K562 (cell line): ENCODE measurements at regions not wholly inside any gene's neighbourhood (a gene's known extent, or its start where the extent isn't known, plus 50 kb on each side); places are given as distances from the start of the nearest gene placed in this dataset.

Source experiments
- ATAC-seq: fragments of 200-7000 bp; cut with Tn5 transposase; 3 replicates; pipeline ENCODE4 v1.9.1; 2020; ENCODE audit warnings: moderate library complexity
- BruUV-seq: library from RNA; stranded (reverse); fragments of 400-500 nt; replicated peaks from 2 replicates; lab custom pipeline; 2021; lab: Mats Ljungman, UMichigan
- CTCF ChIA-PET: fragments of 300-600 bp; formaldehyde crosslinking; extraction: SDS; loops from one replicate; lab custom pipeline; 2021; ENCODE audit warnings: low intra/inter-chr PET ratio; lab: Yijun Ruan, JAX
- POLR2A ChIA-PET: fragments of 300-600, 350-650 bp; sonication (Branson Sonifier 250); formaldehyde crosslinking; extraction: SDS; loops from one replicate; lab custom pipeline; 2021; ENCODE audit warnings: antibody characterized with exemption, inconsistent platforms; lab: Yijun Ruan, JAX
- DNase-seq, 4 experiments: peaks; one replicate each; pipeline versions ENCODE4 v3.0.0 to v3.0.0-alpha.2; 2011 to 2018; ENCODE audit warnings: low spot score in 3 of 4, mixed read lengths in 3 of 4; ENCODE audit errors: extremely low read depth in 1 of 4
- FAIRE-seq: peaks from 2 replicates; lab custom pipeline; 2011; peaks lifted over from hg19 to GRCh38; lab: Jason Lieb, UNC
- H2AFZ ChIP-seq: 2 replicates; pipeline ENCODE4 v1.6.0; 2011; ENCODE audit warnings: low read depth, low read length, control low read depth, inconsistent platforms
- H3K27ac ChIP-seq: fragments of 200-600 bp; 3 replicates; pipeline ENCODE4 v1.8.0; 2011; ENCODE audit warnings: low read depth, mild to moderate bottlenecking, control low read depth, inconsistent platforms, low read length, moderate library complexity, mixed read lengths; ENCODE audit errors: extremely low read depth
- H3K27me3 ChIP-seq, 2 experiments: fragments of 300-600 bp in 1 of 2; 2 replicates in 1 of 2; 3 replicates in 1 of 2; pipeline versions ENCODE4 v1.6.0 to v1.8.0; 2011; ENCODE audit warnings: inconsistent platforms in 2 of 2, low read length in 2 of 2, mild to moderate bottlenecking in 1 of 2, mixed read lengths in 1 of 2, moderate library complexity in 1 of 2; ENCODE audit not compliant: control insufficient read depth in 2 of 2, insufficient read depth in 2 of 2
- H3K36me3 ChIP-seq: fragments of 300-600 bp; 3 replicates; pipeline ENCODE4 v1.8.0; 2011; ENCODE audit warnings: mild to moderate bottlenecking, low read length, inconsistent platforms; ENCODE audit not compliant: control insufficient read depth, insufficient read depth
- H3K4me1 ChIP-seq, 2 experiments: fragments of 200-600 bp in 1 of 2; replicated peaks in 1 of 2; 2 replicates in 1 of 2; 3 replicates in 1 of 2; pipeline versions ENCODE4 v1.5.1 to v1.8.0; 2011; ENCODE audit warnings: inconsistent platforms in 2 of 2, low read length in 2 of 2, mild to moderate bottlenecking in 1 of 2, mixed read lengths in 1 of 2, moderate library complexity in 1 of 2; ENCODE audit not compliant: control insufficient read depth in 2 of 2, insufficient read depth in 2 of 2
- H3K4me2 ChIP-seq: 2 replicates; pipeline ENCODE4 v1.6.1; 2011; ENCODE audit warnings: low read length, control low read depth, inconsistent platforms, mixed read lengths; ENCODE audit not compliant: insufficient read depth
- H3K4me3 ChIP-seq: fragments of 200-600 bp; sonication (generic), shearing (Covaris generic); 2 replicates; pipeline ENCODE4 v1.5.1; 2016; ENCODE audit warnings: control low read depth, inconsistent platforms
- H3K79me2 ChIP-seq: fragments of 200-600 bp; 3 replicates; pipeline ENCODE4 v1.8.0; 2011; ENCODE audit warnings: low read length, inconsistent platforms; ENCODE audit not compliant: control insufficient read depth, insufficient read depth
- H3K9ac ChIP-seq, 2 experiments: 2 replicates each; pipeline versions ENCODE4 v1.6.0 to v1.6.1; 2011; ENCODE audit warnings: low read depth in 2 of 2, low read length in 2 of 2, control low read depth in 1 of 2, inconsistent platforms in 1 of 2, mild to moderate bottlenecking in 1 of 2, mixed read lengths in 1 of 2; ENCODE audit not compliant: insufficient read depth in 1 of 2
- H3K9me1 ChIP-seq: one replicate; pipeline ENCODE4 v1.6.0; 2011; ENCODE audit warnings: inconsistent platforms, mild to moderate bottlenecking, low read length, moderate library complexity; ENCODE audit not compliant: control insufficient read depth, insufficient read depth
- H3K9me3 ChIP-seq: replicated peaks from 2 replicates; pipeline ENCODE4 v1.5.1; 2011; ENCODE audit warnings: low read depth, low read length, inconsistent platforms; ENCODE audit not compliant: control insufficient read depth, insufficient read depth
- H4K20me1 ChIP-seq: replicated peaks from 2 replicates; pipeline ENCODE4 v1.6.1; 2011; ENCODE audit warnings: low read length, inconsistent platforms, mixed read lengths; ENCODE audit not compliant: control insufficient read depth, insufficient read depth
- ETV5 ChIP-seq: sonication (generic); formaldehyde crosslinking; IDR thresholded peaks from 2 replicates; pipeline ENCODE4 v1.4.0; 2020; ENCODE audit warnings: low read depth, mild to moderate bottlenecking, missing genetic modification reagents
- OTX1 ChIP-seq: fragments of 450-650 bp; formaldehyde crosslinking; IDR thresholded peaks from 2 replicates; pipeline ENCODE4 v1.4.0; 2022; ENCODE audit warnings: mild to moderate bottlenecking
- PCBP2 ChIP-seq: fragments of 200-400 bp; formaldehyde crosslinking; IDR thresholded peaks from 2 replicates; pipeline ENCODE4 v1.6.1; 2018; ENCODE audit warnings: low read length, low read depth, mild to moderate bottlenecking, moderate library complexity; ENCODE audit not compliant: poor library complexity, severe bottlenecking
- PRMT5 ChIP-seq: sonication (generic); formaldehyde crosslinking; IDR thresholded peaks from 2 replicates; pipeline ENCODE4 v1.5.0; 2020; ENCODE audit warnings: missing genetic modification reagents
- SIN3A ChIP-seq, 2 experiments: fragments of 150-350 bp in 1 of 2; IDR thresholded peaks; 2 replicates each; pipeline ENCODE4 v1.6.1; 2011 to 2016; ENCODE audit warnings: borderline replicate concordance in 2 of 2, low read depth in 2 of 2, low read length in 2 of 2, mild to moderate bottlenecking in 2 of 2, moderate library complexity in 2 of 2; ENCODE audit not compliant: control insufficient read depth in 1 of 2
- SIRT6 ChIP-seq: IDR thresholded peaks from one replicate; pipeline ENCODE4 v1.6.1; 2012; ENCODE audit warnings: low read depth, mild to moderate bottlenecking, control low read depth, inconsistent platforms, low read length, moderate library complexity
- in situ Hi-C: fragments of 300-500 bp; cut with MboI; formaldehyde crosslinking; loops from 4 replicates; pipeline ENCODE4 v1.15.0; 2018; ENCODE audit warnings: inconsistent platforms, mixed read lengths
- intact Hi-C: fragments of 100-400 bp; cut with micrococcal nuclease; formaldehyde crosslinking; loops from 2 replicates; pipeline ENCODE4 v1.14.2; 2022
- TF ChIP-seq, protein P1 (sequence below), 2 experiments: IDR thresholded peaks; 2 replicates each; pipeline ENCODE4 v1.6.1; 2012; ENCODE audit warnings: improper control_type of control experiment in 2 of 2, low read depth in 2 of 2, low read length in 2 of 2, borderline replicate concordance in 1 of 2
- TF ChIP-seq, protein P2 (sequence below), 2 experiments: fragments of 450-650 bp in 1 of 2; sonication (generic) in 1 of 2; formaldehyde crosslinking in 1 of 2; IDR thresholded peaks; 2 replicates each; pipeline versions ENCODE4 v1.7.1 to v1.9.0; 2016 to 2022; ENCODE audit warnings: inconsistent platforms in 1 of 2, mild to moderate bottlenecking in 1 of 2, missing genetic modification reagents in 1 of 2

DNA sequence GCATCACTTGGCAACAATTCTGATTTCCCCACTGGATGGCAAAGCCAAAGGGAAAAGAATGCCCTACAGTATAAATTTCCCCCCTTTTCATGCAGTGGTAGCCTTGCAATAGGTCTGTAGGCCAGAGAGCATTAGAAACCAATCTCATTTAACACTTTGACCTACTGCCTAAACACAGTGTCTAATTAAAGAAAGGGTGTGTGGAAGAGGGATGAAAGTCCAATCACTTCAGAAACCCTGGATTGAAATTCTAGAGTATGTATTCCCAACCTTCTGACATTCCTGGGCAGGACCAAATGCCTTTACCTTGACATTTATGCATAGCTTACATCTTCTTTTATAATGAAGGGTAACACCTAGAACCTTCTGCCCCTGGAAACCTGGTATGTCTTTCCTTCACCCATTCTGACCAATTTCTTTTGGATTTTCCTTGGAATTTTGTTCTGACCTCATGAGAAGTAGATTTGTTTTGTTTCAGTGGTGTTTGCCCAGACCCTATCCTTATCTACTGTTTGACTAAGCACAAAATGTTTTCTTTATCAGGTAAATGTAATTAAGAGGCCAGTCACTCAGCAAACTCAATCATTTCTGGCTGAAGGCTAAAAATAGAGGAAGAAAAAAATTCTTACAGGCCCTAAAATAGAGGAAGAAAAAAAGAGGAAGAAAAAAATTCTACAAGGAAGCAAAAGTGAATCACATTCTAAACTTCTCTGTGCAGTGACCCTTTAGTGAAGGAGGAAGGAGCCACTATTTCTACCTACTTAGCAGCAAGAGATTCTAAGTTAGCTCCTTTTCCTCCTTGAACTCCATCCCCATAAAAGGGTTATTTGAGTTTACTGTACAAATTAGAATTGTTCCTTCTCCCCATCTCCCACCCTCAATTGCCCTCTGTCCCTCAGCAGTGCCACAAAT, 129.5 kb upstream of the DSCAM start:
- Histone ChIP-seq H2AFZ (no peak overlapping the region), H3K9ac (no peak overlapping the region), H3K9me3 (no peaks in the 10 kb centered on the region; the same call in 1 of the 2 replicates), H3K4me1 (no peaks in the 10 kb centered on the region), H3K36me3 (no peaks in the 10 kb centered on the region), H4K20me1 (no peaks in the 10 kb centered on the region), H3K4me3 (no peak overlapping the region), H3K27ac (no peak overlapping the region), H3K4me2 (no peak overlapping the region), H3K27me3 (no peaks in the 10 kb centered on the region), H3K79me2 (no peaks in the 10 kb centered on the region), H3K9me1 (no peaks in the 10 kb centered on the region)
- ChIA-PET CTCF (no interaction called here), POLR2A (no interaction called here)
- ATAC-seq (no peak), DNase-seq (no peak), FAIRE-seq (no peak)
- no TSS peak for BruUV-seq
- in situ Hi-C loops (no loop called here), intact Hi-C loops (no loop called here)
- TF ChIP-seq PCBP2: no peak
- no peak for TF ChIP-seq SIRT6
- TF ChIP-seq, protein P1, sequence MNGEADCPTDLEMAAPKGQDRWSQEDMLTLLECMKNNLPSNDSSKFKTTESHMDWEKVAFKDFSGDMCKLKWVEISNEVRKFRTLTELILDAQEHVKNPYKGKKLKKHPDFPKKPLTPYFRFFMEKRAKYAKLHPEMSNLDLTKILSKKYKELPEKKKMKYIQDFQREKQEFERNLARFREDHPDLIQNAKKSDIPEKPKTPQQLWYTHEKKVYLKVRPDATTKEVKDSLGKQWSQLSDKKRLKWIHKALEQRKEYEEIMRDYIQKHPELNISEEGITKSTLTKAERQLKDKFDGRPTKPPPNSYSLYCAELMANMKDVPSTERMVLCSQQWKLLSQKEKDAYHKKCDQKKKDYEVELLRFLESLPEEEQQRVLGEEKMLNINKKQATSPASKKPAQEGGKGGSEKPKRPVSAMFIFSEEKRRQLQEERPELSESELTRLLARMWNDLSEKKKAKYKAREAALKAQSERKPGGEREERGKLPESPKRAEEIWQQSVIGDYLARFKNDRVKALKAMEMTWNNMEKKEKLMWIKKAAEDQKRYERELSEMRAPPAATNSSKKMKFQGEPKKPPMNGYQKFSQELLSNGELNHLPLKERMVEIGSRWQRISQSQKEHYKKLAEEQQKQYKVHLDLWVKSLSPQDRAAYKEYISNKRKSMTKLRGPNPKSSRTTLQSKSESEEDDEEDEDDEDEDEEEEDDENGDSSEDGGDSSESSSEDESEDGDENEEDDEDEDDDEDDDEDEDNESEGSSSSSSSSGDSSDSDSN (IDR thresholded peaks at IDR 0.05; ENCODE audit: borderline replicate concordance in 1 of 2, low read depth in 2 of 2, low read length in 2 of 2): no peak
- TF ChIP-seq SIN3A (IDR thresholded peaks at IDR 0.05; ENCODE audit: borderline replicate concordance in 2 of 2, control insufficient read depth in 1 of 2, low read depth in 2 of 2, low read length in 2 of 2): no peak
- no peak for TF ChIP-seq PRMT5
- TF ChIP-seq, protein P2, sequence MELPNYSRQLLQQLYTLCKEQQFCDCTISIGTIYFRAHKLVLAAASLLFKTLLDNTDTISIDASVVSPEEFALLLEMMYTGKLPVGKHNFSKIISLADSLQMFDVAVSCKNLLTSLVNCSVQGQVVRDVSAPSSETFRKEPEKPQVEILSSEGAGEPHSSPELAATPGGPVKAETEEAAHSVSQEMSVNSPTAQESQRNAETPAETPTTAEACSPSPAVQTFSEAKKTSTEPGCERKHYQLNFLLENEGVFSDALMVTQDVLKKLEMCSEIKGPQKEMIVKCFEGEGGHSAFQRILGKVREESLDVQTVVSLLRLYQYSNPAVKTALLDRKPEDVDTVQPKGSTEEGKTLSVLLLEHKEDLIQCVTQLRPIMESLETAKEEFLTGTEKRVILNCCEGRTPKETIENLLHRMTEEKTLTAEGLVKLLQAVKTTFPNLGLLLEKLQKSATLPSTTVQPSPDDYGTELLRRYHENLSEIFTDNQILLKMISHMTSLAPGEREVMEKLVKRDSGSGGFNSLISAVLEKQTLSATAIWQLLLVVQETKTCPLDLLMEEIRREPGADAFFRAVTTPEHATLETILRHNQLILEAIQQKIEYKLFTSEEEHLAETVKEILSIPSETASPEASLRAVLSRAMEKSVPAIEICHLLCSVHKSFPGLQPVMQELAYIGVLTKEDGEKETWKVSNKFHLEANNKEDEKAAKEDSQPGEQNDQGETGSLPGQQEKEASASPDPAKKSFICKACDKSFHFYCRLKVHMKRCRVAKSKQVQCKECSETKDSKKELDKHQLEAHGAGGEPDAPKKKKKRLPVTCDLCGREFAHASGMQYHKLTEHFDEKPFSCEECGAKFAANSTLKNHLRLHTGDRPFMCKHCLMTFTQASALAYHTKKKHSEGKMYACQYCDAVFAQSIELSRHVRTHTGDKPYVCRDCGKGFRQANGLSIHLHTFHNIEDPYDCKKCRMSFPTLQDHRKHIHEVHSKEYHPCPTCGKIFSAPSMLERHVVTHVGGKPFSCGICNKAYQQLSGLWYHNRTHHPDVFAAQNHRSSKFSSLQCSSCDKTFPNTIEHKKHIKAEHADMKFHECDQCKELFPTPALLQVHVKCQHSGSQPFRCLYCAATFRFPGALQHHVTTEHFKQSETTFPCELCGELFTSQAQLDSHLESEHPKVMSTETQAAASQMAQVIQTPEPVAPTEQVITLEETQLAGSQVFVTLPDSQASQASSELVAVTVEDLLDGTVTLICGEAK (IDR thresholded peaks at IDR 0.05): no peak
- TF ChIP-seq, protein P2 (CRISPR knock-in tag; IDR thresholded peaks at IDR 0.05): no peak
- no peak for TF ChIP-seq ETV5 (CRISPR knock-in tag)
- no peak for TF ChIP-seq OTX1 (CRISPR knock-in tag)
